DOHH2 (cell line): ENCODE measurements at regions not wholly inside any gene's neighbourhood (a gene's known extent, or its start where the extent isn't known, plus 50 kb on each side); places are given as distances from the start of the nearest gene placed in this dataset.

ENCODE experiments used
- H3F3A ChIP-seq: fragments of 200-600 bp; sonication (generic), shearing (Covaris generic); 2 replicates; pipeline ENCODE4 v1.6.0; 2016; ENCODE audit warnings: antibody characterized with exemption, mild to moderate bottlenecking; ENCODE audit not compliant: control insufficient read depth, insufficient read depth
- H3K27ac ChIP-seq: fragments of 200-600 bp; sonication (generic); 2 replicates; pipeline ENCODE4 v1.5.1; 2014; ENCODE audit warnings: low read depth, mild to moderate bottlenecking, low read length, moderate library complexity
- H3K27me3 ChIP-seq: fragments of 200-600 bp; sonication (generic); 2 replicates; pipeline ENCODE4 v1.6.1; 2014; ENCODE audit warnings: mild to moderate bottlenecking, low read length, mixed read lengths; ENCODE audit not compliant: control insufficient read depth
- H3K36me3 ChIP-seq: fragments of 200-600 bp; sonication (generic); 2 replicates; pipeline ENCODE4 v1.6.1; 2014; ENCODE audit warnings: mild to moderate bottlenecking, low read length, moderate library complexity, mixed read lengths; ENCODE audit not compliant: control insufficient read depth
- H3K4me1 ChIP-seq: fragments of 200-600 bp; sonication (generic); 2 replicates; pipeline ENCODE4 v1.6.1; 2014; ENCODE audit warnings: mild to moderate bottlenecking, low read length, mixed read lengths; ENCODE audit not compliant: control insufficient read depth
- H3K4me2 ChIP-seq: fragments of 200-600 bp; sonication (generic); 2 replicates; pipeline ENCODE4 v1.6.0; 2014; ENCODE audit warnings: mild to moderate bottlenecking, low read length, moderate library complexity
- H3K4me3 ChIP-seq: fragments of 200-600 bp; sonication (generic); 2 replicates; pipeline ENCODE4 v1.5.1; 2014; ENCODE audit warnings: mild to moderate bottlenecking, low read length, mixed read lengths
- H3K79me2 ChIP-seq: fragments of 200-600 bp; sonication (generic); 2 replicates; pipeline ENCODE4 v1.6.1; 2014; ENCODE audit warnings: mild to moderate bottlenecking, low read length, mixed read lengths; ENCODE audit not compliant: control insufficient read depth
- H3K9me2 ChIP-seq: fragments of 200-600 bp; sonication (generic); replicated peaks from 2 replicates; pipeline ENCODE4 v1.6.1; 2014; ENCODE audit warnings: mild to moderate bottlenecking, low read length, mixed read lengths; ENCODE audit not compliant: control insufficient read depth
- H3K9me3 ChIP-seq: fragments of 200-600 bp; sonication (generic); 2 replicates; pipeline ENCODE4 v1.6.1; 2014; ENCODE audit warnings: antibody characterized with exemption, low read length, mixed read lengths; ENCODE audit not compliant: control insufficient read depth, insufficient read depth
- H4K20me1 ChIP-seq: fragments of 200-600 bp; sonication (generic); 2 replicates; pipeline ENCODE4 v1.6.0; 2014; ENCODE audit warnings: low read depth, mild to moderate bottlenecking, antibody characterized with exemption, low read length, moderate library complexity; ENCODE audit not compliant: control insufficient read depth, insufficient read depth
- CTCF ChIP-seq: fragments of 200-600 bp; sonication (generic); IDR thresholded peaks from one replicate; pipeline ENCODE4 v1.5.1; 2014; ENCODE audit warnings: antibody characterized with exemption, mild to moderate bottlenecking, low read depth, low read length; ENCODE audit not compliant: poor library complexity, severe bottlenecking
- EZH2phosphoT487 ChIP-seq: fragments of 200-600 bp; sonication (generic); IDR thresholded peaks from 2 replicates; pipeline ENCODE4 v1.6.1; 2017; ENCODE audit warnings: borderline replicate concordance, mild to moderate bottlenecking, antibody characterized with exemption, low read length, moderate library complexity, mixed read lengths

GRCh38 chr1:48127735-48128685 is 94.5 kb upstream of the SLC5A9 start:
- Histone ChIP-seq H3K79me2 (no peaks in the 10 kb centered on the region), H3K27ac (no peak overlapping the region), H3K4me2 (no peak overlapping the region), H3K27me3 (no peaks in the 10 kb centered on the region), H3K9me3 (no peaks in the 10 kb centered on the region), H3K4me1 (no peaks in the 10 kb centered on the region), H3K4me3 (no peak overlapping the region), H3K36me3 (no peaks in the 10 kb centered on the region), H4K20me1 (no peaks in the 10 kb centered on the region), H3K9me2 (no peaks in the 10 kb centered on the region), H3F3A (no peaks in the 10 kb centered on the region)
- TF ChIP-seq CTCF (no peak), EZH2phosphoT487 (no peak)

GRCh38 chr1:48123647-48124046 is 98.9 kb upstream of the SLC5A9 start:
- H4K20me1 ChIP-seq = no peaks in the 10 kb centered on the region
- TF ChIP-seq CTCF (no peak), EZH2phosphoT487 (no peak)
- no peaks in the 10 kb centered on the region for H3F3A ChIP-seq
- H3K9me2 ChIP-seq = no peaks in the 10 kb centered on the region
- no peaks in the 10 kb centered on the region for H3K79me2 ChIP-seq
- H3K36me3 ChIP-seq = no peaks in the 10 kb centered on the region
- H3K27me3 ChIP-seq = no peaks in the 10 kb centered on the region
- H3K27ac ChIP-seq = no peak overlapping the region
- no peaks in the 10 kb centered on the region for H3K9me3 ChIP-seq
- no peaks in the 10 kb centered on the region for H3K4me1 ChIP-seq
- H3K4me3 ChIP-seq = no peak overlapping the region
- no peak overlapping the region for H3K4me2 ChIP-seq

GRCh38 chr1:48121955-48122354 is 100.6 kb upstream of the SLC5A9 start:
- Histone ChIP-seq H3K9me2 (no peaks in the 10 kb centered on the region), H3K79me2 (no peaks in the 10 kb centered on the region), H3K27me3 (no peaks in the 10 kb centered on the region), H3K9me3 (no peaks in the 10 kb centered on the region), H3F3A (no peaks in the 10 kb centered on the region), H3K36me3 (no peaks in the 10 kb centered on the region), H3K4me3 (no peak overlapping the region), H3K4me1 (no peaks in the 10 kb centered on the region), H4K20me1 (no peaks in the 10 kb centered on the region), H3K27ac (no peak overlapping the region), H3K4me2 (no peak overlapping the region)
- TF ChIP-seq EZH2phosphoT487 (no peak), CTCF (no peak)
